Mesenchymal stem cell (in vitro differentiated cells and primary cell): ENCODE measurements at regions not wholly inside any gene's neighbourhood (a gene's known extent, or its start where the extent isn't known, plus 50 kb on each side); places are given as distances from the start of the nearest gene placed in this dataset.
A peak's percentile ranks its signal among the peaks of the same experiment; 100 is the strongest.

Experiments
- DNase-seq: peaks from one replicate; pipeline ENCODE4 v3.0.0-alpha.2; 2013
- H2AFZ ChIP-seq: one replicate; pipeline ENCODE4 v1.6.1; 2013; ENCODE audit warnings: low read depth, mild to moderate bottlenecking, control low read depth, inconsistent platforms, low read length, moderate library complexity
- H2AK5ac ChIP-seq: 2 replicates; pipeline ENCODE4 v1.6.1; 2013; ENCODE audit warnings: low read length, moderate library complexity, mild to moderate bottlenecking, inconsistent platforms; ENCODE audit not compliant: severe bottlenecking
- H2BK120ac ChIP-seq: one replicate; pipeline ENCODE4 v1.6.1; 2013; ENCODE audit warnings: low read depth, mild to moderate bottlenecking, inconsistent platforms, low read length, moderate library complexity
- H2BK12ac ChIP-seq, 2 experiments: one replicate each; pipeline ENCODE4 v1.6.1; 2013; ENCODE audit warnings: inconsistent platforms in 2 of 2, low read length in 2 of 2, mild to moderate bottlenecking in 2 of 2, moderate library complexity in 2 of 2, control low read depth in 1 of 2
- H2BK15ac ChIP-seq: one replicate; pipeline ENCODE4 v1.6.1; 2013; ENCODE audit warnings: mild to moderate bottlenecking, low read depth, inconsistent platforms; ENCODE audit not compliant: poor library complexity, severe bottlenecking
- H2BK5ac ChIP-seq: 2 replicates; pipeline ENCODE4 v1.6.1; 2013; ENCODE audit warnings: low read depth, mild to moderate bottlenecking, low read length, control low read depth, inconsistent platforms; ENCODE audit not compliant: poor library complexity, severe bottlenecking
- H3K14ac ChIP-seq, 2 experiments: one replicate each; pipeline ENCODE4 v1.6.1; 2013; ENCODE audit warnings: inconsistent platforms in 2 of 2, low read length in 2 of 2, control low read depth in 1 of 2, mild to moderate bottlenecking in 1 of 2, moderate library complexity in 1 of 2
- H3K18ac ChIP-seq, 2 experiments: one replicate each; pipeline ENCODE4 v1.6.1; 2013; ENCODE audit warnings: inconsistent platforms in 2 of 2, low read length in 2 of 2, control low read depth in 1 of 2, low read depth in 1 of 2, mild to moderate bottlenecking in 1 of 2
- H3K23ac ChIP-seq, 2 experiments: one replicate each; pipeline ENCODE4 v1.6.1; 2013; ENCODE audit warnings: inconsistent platforms in 2 of 2, low read length in 2 of 2, mild to moderate bottlenecking in 2 of 2, moderate library complexity in 2 of 2, control low read depth in 1 of 2
- H3K27ac ChIP-seq: 2 replicates; pipeline ENCODE4 v1.5.1; 2013; ENCODE audit warnings: mild to moderate bottlenecking, moderate library complexity, low read length, control low read depth, inconsistent platforms; ENCODE audit not compliant: poor library complexity, severe bottlenecking
- H3K27me3 ChIP-seq, 2 experiments: 2 replicates each; pipeline versions ENCODE4 v1.6.1 to v1.7.0; 2013; ENCODE audit warnings: low read length in 2 of 2, mild to moderate bottlenecking in 2 of 2, moderate library complexity in 2 of 2, control low read depth in 1 of 2, inconsistent platforms in 1 of 2; ENCODE audit not compliant: control insufficient read depth in 1 of 2, insufficient read depth in 1 of 2
- H3K36me3 ChIP-seq, 2 experiments: 2 replicates each; pipeline versions ENCODE4 v1.6.1 to v1.7.0; 2013; ENCODE audit warnings: low read length in 2 of 2, control low read depth in 1 of 2, inconsistent platforms in 1 of 2, low read depth in 1 of 2, mild to moderate bottlenecking in 1 of 2; ENCODE audit not compliant: insufficient read depth in 2 of 2, control insufficient read depth in 1 of 2
- H3K4ac ChIP-seq, 2 experiments: one replicate each; pipeline ENCODE4 v1.6.1; 2013; ENCODE audit warnings: inconsistent platforms in 2 of 2, low read length in 2 of 2, mild to moderate bottlenecking in 2 of 2, moderate library complexity in 2 of 2, control low read depth in 1 of 2, low read depth in 1 of 2
- H3K4me1 ChIP-seq: 2 replicates; pipeline ENCODE4 v1.6.1; 2013; ENCODE audit warnings: low read depth, low read length, control low read depth; ENCODE audit not compliant: control insufficient read depth, insufficient read depth
- H3K4me2 ChIP-seq: 2 replicates; pipeline ENCODE4 v1.6.1; 2013; ENCODE audit warnings: low read length, mild to moderate bottlenecking, inconsistent platforms; ENCODE audit not compliant: poor library complexity, severe bottlenecking
- H3K4me3 ChIP-seq, 2 experiments: 2 replicates each; pipeline versions ENCODE4 v1.5.1 to v1.7.0; 2013; ENCODE audit warnings: low read length in 2 of 2, mild to moderate bottlenecking in 2 of 2, control low read depth in 1 of 2, low read depth in 1 of 2; ENCODE audit not compliant: insufficient read depth in 1 of 2
- H3K79me1 ChIP-seq: replicated peaks from 2 replicates; pipeline ENCODE4 v1.6.1; 2013; ENCODE audit warnings: mild to moderate bottlenecking, control low read depth, low read length, inconsistent platforms; ENCODE audit not compliant: poor library complexity, severe bottlenecking
- H3K9ac ChIP-seq: 2 replicates; pipeline ENCODE4 v1.7.0; 2013; ENCODE audit warnings: mild to moderate bottlenecking, low read length, moderate library complexity
- H3K9me3 ChIP-seq: 2 replicates; pipeline ENCODE4 v1.7.0; 2013; ENCODE audit warnings: mild to moderate bottlenecking, low read length; ENCODE audit not compliant: control insufficient read depth
- H4K8ac ChIP-seq: one replicate; pipeline ENCODE4 v1.6.1; 2013; ENCODE audit warnings: inconsistent platforms, mild to moderate bottlenecking, low read length, moderate library complexity
- H4K91ac ChIP-seq: one replicate; pipeline ENCODE4 v1.6.1; 2013; ENCODE audit warnings: mild to moderate bottlenecking, low read length, inconsistent platforms
- WGBS: methylation state at CpG from one replicate; pipeline ENCODE4 v1.1.7; 2013; ENCODE audit warnings: mixed read lengths; 5-methylcytosine and 5-hydroxymethylcytosine counted together

- no peak overlapping the region for H4K8ac ChIP-seq
- H3K4ac ChIP-seq: no peak overlapping the region
- H2AK5ac ChIP-seq: no peak overlapping the region
- no peaks in the 10 kb centered on the region for H3K4me1 ChIP-seq
- no peaks in the 10 kb centered on the region for H3K9me3 ChIP-seq
- H3K27me3 ChIP-seq: no peaks in the 10 kb centered on the region
- H2BK120ac ChIP-seq: no peak overlapping the region
- no peak overlapping the region for H3K9ac ChIP-seq
- no peak overlapping the region for H3K4me3 ChIP-seq
- H3K14ac ChIP-seq: no peak overlapping the region
- H3K23ac ChIP-seq: no peak overlapping the region
- no peak overlapping the region for H4K91ac ChIP-seq
- no peak overlapping the region for H3K27ac ChIP-seq
- DNase-seq: peak; percentile 35
- H3K79me1 ChIP-seq: no peaks in the 10 kb centered on the region
- H2AFZ ChIP-seq: no peak overlapping the region
- H3K18ac ChIP-seq: no peak overlapping the region
- H3K36me3 ChIP-seq: no peaks in the 10 kb centered on the region
- no peak overlapping the region for H2BK12ac ChIP-seq
- no peak overlapping the region for H3K4me2 ChIP-seq
- no peak overlapping the region for H2BK15ac ChIP-seq
- H2BK5ac ChIP-seq: no peak overlapping the region
- WGBS: no CpG with 5 or more reads among the region's 2 CpGs
These were observed 134.9 kb upstream of the VEGFC start for GRCh38 chr4:176927664-176928063.

DNA sequence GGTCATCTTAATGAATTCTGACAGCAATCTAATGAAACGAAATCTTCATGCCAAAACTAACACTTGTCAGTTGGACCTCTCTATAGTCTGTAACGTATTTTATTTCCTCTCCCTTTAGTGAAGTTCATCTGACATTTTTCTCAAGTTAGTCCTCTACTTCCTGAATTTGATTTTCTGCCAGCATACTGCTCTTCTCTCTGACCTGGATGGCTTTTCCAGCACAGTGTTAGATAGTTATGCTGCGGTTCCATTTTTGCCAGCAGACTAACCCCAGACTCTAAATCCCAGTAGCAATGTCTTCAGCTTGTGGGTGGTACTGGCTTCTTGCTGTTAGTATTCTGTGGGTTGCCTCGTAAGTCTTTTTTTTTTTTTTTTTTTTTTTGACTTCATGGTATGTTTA is 146.7 kb upstream of the VEGFC start:
- Histone ChIP-seq H3K36me3 (no peaks in the 10 kb centered on the region), H2AFZ (no peak overlapping the region), H3K79me1 (no peaks in the 10 kb centered on the region), H3K9me3 (no peaks in the 10 kb centered on the region), H3K4ac (no peak overlapping the region), H4K91ac (no peak overlapping the region), H3K9ac (no peak overlapping the region), H3K14ac (no peak overlapping the region), H4K8ac (no peak overlapping the region), H3K27me3 (no peaks in the 10 kb centered on the region), H3K4me3 (no peak overlapping the region), H3K27ac (no peak overlapping the region), H2BK15ac (no peak overlapping the region), H2AK5ac (no peak overlapping the region), H3K4me1 (no peaks in the 10 kb centered on the region), H3K4me2 (no peak overlapping the region), H2BK120ac (no peak overlapping the region), H2BK5ac (no peak overlapping the region), H3K18ac (no peak overlapping the region), H2BK12ac (no peak overlapping the region), H3K23ac (no peak overlapping the region)
- 91% methylated on average over 2 of the region's 4 CpGs for WGBS
- DNase-seq: no peak

DNA sequence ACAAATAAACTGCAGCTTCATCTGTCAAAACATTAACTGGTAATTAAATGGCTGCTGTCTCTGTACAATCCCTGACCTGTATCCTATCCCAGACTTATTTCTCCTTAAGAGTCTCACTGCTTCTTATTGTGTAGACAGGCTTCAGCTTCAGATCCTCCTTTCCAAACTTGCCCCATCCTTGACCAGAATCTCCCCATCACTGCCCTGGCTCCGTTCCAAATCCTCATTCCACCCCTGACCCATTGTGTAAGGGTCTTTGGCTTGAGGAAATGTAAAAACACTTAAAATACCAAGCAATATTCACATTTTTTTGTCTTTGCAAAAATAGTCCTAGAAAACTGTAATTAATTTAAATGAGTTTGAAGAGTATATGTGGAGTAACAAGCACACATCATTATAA is 152.6 kb upstream of the VEGFC start:
- Histone ChIP-seq H2AK5ac (no peak overlapping the region), H3K4me1 (no peaks in the 10 kb centered on the region), H4K8ac (no peak overlapping the region), H3K4ac (no peak overlapping the region), H3K27me3 (no peaks in the 10 kb centered on the region), H3K36me3 (no peaks in the 10 kb centered on the region), H3K18ac (no peak overlapping the region), H2BK15ac (no peak overlapping the region), H4K91ac (no peak overlapping the region), H3K27ac (no peak overlapping the region), H2AFZ (no peak overlapping the region), H3K9me3 (no peaks in the 10 kb centered on the region), H2BK120ac (no peak overlapping the region), H3K9ac (no peak overlapping the region), H3K4me3 (no peak overlapping the region), H3K23ac (no peak overlapping the region), H3K4me2 (no peak overlapping the region), H3K79me1 (no peaks in the 10 kb centered on the region), H3K14ac (no peak overlapping the region), H2BK12ac (no peak overlapping the region), H2BK5ac (no peak overlapping the region)
- WGBS: no CpG with 5 or more reads among the region's 1 CpG
- DNase-seq: peak; percentile 49

GRCh38 chr4:176949029-176949428 is 156.3 kb upstream of the VEGFC start:
- Histone ChIP-seq H3K36me3 (no peaks in the 10 kb centered on the region), H3K9ac (no peak overlapping the region), H3K9me3 (no peaks in the 10 kb centered on the region), H2BK12ac (no peak overlapping the region), H2BK5ac (no peak overlapping the region), H2BK15ac (no peak overlapping the region), H3K4ac (no peak overlapping the region), H4K8ac (no peak overlapping the region), H3K4me2 (no peak overlapping the region), H3K27me3 (no peaks in the 10 kb centered on the region), H2BK120ac (no peak overlapping the region), H2AFZ (no peak overlapping the region), H3K23ac (no peak overlapping the region), H4K91ac (no peak overlapping the region), H3K4me1 (no peaks in the 10 kb centered on the region), H3K4me3 (no peak overlapping the region), H3K27ac (no peak overlapping the region), H2AK5ac (no peak overlapping the region), H3K79me1 (no peaks in the 10 kb centered on the region), H3K14ac (no peak overlapping the region), H3K18ac (no peak overlapping the region)
- 76% methylated on average over 4 of the region's 5 CpGs for WGBS
- DNase-seq: peak; percentile 45
